ENCODE measurements at regions not wholly inside any gene's neighbourhood (a gene's known extent, or its start where the extent isn't known, plus 50 kb on each side); places are given as distances from the start of the nearest gene placed in this dataset.
A peak's percentile ranks its signal among the peaks of the same experiment; 100 is the strongest.

- H3K9me3 Mint-ChIP-seq = no peaks in the 10 kb centered on the region
- H3K4me3 Mint-ChIP-seq = no peak overlapping the region
- ChIA-PET CTCF (interaction anchor here (1.6 kb wide), 1 partner anchor 10 kb away, joined by 3 read pairs; no protein-coding TSS in a partner anchor), POLR2A (interaction anchor here (0.6 kb wide), 1 partner anchor 49 kb away, joined by 3 read pairs; no protein-coding TSS in a partner anchor)
- peaks cover 23% of the 10 kb centered on the region for H3K4me1 Mint-ChIP-seq (ENCODE audit: low read depth)
- H3K27ac Mint-ChIP-seq = no peak overlapping the region
- H3K27me3 Mint-ChIP-seq = peaks cover 26% of the 10 kb centered on the region
- DNase-seq (peak; percentile 15), ATAC-seq (peak; percentile 30)
- TF ChIP-seq, protein P1, sequence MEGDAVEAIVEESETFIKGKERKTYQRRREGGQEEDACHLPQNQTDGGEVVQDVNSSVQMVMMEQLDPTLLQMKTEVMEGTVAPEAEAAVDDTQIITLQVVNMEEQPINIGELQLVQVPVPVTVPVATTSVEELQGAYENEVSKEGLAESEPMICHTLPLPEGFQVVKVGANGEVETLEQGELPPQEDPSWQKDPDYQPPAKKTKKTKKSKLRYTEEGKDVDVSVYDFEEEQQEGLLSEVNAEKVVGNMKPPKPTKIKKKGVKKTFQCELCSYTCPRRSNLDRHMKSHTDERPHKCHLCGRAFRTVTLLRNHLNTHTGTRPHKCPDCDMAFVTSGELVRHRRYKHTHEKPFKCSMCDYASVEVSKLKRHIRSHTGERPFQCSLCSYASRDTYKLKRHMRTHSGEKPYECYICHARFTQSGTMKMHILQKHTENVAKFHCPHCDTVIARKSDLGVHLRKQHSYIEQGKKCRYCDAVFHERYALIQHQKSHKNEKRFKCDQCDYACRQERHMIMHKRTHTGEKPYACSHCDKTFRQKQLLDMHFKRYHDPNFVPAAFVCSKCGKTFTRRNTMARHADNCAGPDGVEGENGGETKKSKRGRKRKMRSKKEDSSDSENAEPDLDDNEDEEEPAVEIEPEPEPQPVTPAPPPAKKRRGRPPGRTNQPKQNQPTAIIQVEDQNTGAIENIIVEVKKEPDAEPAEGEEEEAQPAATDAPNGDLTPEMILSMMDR (IDR thresholded peaks at IDR 0.05) = no peak
- intact Hi-C loops (cut with micrococcal nuclease) = no loop called here
- H3K36me3 Mint-ChIP-seq (ENCODE audit: low read depth) = no peaks in the 10 kb centered on the region
Observed at GRCh38 chr12:75877763-75878621, 153.6 kb downstream of the PHLDA1 start.

GRCh38 chr12:75876832-75877762, 154.5 kb downstream of the PHLDA1 start:
- Mint-ChIP-seq H3K36me3 (ENCODE audit: low read depth) (no peaks in the 10 kb centered on the region), H3K27ac (no peak overlapping the region), H3K27me3 (peaks cover 31% of the 10 kb centered on the region), H3K4me1 (ENCODE audit: low read depth) (peaks cover 23% of the 10 kb centered on the region), H3K9me3 (no peaks in the 10 kb centered on the region), H3K4me3 (no peak overlapping the region)
- TF ChIP-seq, protein P1 (IDR thresholded peaks at IDR 0.05) = no peak
- ATAC-seq (no peak), DNase-seq (no peak)
- POLR2A ChIA-PET = interaction anchor here (0.6 kb wide), 1 partner anchor 48 kb away, joined by 3 read pairs; no protein-coding TSS in a partner anchor
- intact Hi-C loops (cut with micrococcal nuclease) = no loop called here
- CTCF ChIA-PET = interaction anchor here (0.6 to 1.6 kb wide), 3 partner anchors 8 to 18 kb away, joined by 3 read pairs; no protein-coding TSS in a partner anchor

GRCh38 chr12:75874441-75874840, 157.1 kb downstream of the PHLDA1 start:
- Mint-ChIP-seq H3K4me3 (no peak overlapping the region), H3K27ac (no peak overlapping the region), H3K36me3 (ENCODE audit: low read depth) (no peaks in the 10 kb centered on the region), H3K9me3 (no peaks in the 10 kb centered on the region), H3K27me3 (peaks cover 19% of the 10 kb centered on the region), H3K4me1 (ENCODE audit: low read depth) (peaks cover 23% of the 10 kb centered on the region)
- ATAC-seq = no peak
- TF ChIP-seq, protein P1 (IDR thresholded peaks at IDR 0.05) = no peak
- DNase-seq = no peak
- ChIA-PET CTCF (interaction anchor here (1.4 kb wide), 1 partner anchor 10 kb away, joined by 4 read pairs; no protein-coding TSS in a partner anchor), POLR2A (no interaction called here)
- intact Hi-C loops (cut with micrococcal nuclease) = no loop called here

DNA sequence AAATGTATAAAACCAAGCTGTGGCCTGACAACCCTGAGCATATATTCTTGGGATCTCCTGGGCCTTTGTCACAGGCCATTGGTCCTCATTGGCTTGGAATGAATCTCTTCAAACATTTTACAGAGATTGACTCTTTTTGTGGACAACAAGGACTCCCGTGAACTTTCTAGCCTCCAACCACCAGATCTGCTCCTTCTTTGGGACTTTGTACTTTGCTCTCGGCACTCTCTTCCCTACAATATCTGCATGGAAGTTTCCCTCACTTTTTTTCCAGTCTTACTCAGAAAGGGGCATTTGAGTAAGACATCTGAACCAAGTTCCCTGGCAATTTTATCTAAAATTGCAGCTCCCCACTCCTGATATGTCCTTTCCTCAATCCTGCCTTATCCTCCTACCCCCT, 158.8 kb downstream of the PHLDA1 start:
- TF ChIP-seq, protein P1 (IDR thresholded peaks at IDR 0.05) = no peak
- H3K4me1 Mint-ChIP-seq (ENCODE audit: low read depth) = peaks cover 16% of the 10 kb centered on the region
- no peak overlapping the region for H3K27ac Mint-ChIP-seq
- POLR2A ChIA-PET = no interaction called here
- DNase-seq (no peak), ATAC-seq (no peak)
- H3K4me3 Mint-ChIP-seq = no peak overlapping the region
- intact Hi-C loops (cut with micrococcal nuclease) = no loop called here
- H3K9me3 Mint-ChIP-seq = no peaks in the 10 kb centered on the region
- H3K36me3 Mint-ChIP-seq (ENCODE audit: low read depth) = no peaks in the 10 kb centered on the region
- CTCF ChIA-PET = no interaction called here
- peaks cover 12% of the 10 kb centered on the region for H3K27me3 Mint-ChIP-seq

All from activated CD8-positive, alpha-beta T cell treated with anti-CD3 and anti-CD28 coated beads for 36 hours (primary cell).